Common myeloid progenitor, CD34-positive (primary cell): ENCODE measurements at regions not wholly inside any gene's neighbourhood (a gene's known extent, or its start where the extent isn't known, plus 50 kb on each side); places are given as distances from the start of the nearest gene placed in this dataset.

Source experiments
- CTCF ChIA-PET: fragments of 350-600 bp; sonication (Branson Sonifier 250); formaldehyde crosslinking; loops from one replicate; lab custom pipeline; 2021; ENCODE audit warnings: antibody characterized with exemption; lab: Charles Lee
- POLR2A ChIA-PET: fragments of 350-600 bp; sonication (Branson Sonifier 250); formaldehyde crosslinking; loops from one replicate; lab custom pipeline; 2021; ENCODE audit warnings: antibody characterized with exemption; lab: Charles Lee
- DNase-seq, 3 donors: peaks; one replicate each; pipeline versions ENCODE4 v3.0.0 to v3.0.0-alpha.2; 2013
- H3K27ac ChIP-seq, 2 experiments: 1 replicate in 1 of 2; 2 replicates in 1 of 2; pipeline ENCODE4 v1.7.0; 2013; ENCODE audit warnings: inconsistent platforms in 2 of 2, low read length in 2 of 2, mild to moderate bottlenecking in 2 of 2, low read depth in 1 of 2, moderate library complexity in 1 of 2; ENCODE audit not compliant: severe bottlenecking in 2 of 2, insufficient read depth in 1 of 2, poor library complexity in 1 of 2
- H3K27me3 ChIP-seq, 5 experiments: replicated peaks in 2 of 5; 1 replicate in 3 of 5; 2 replicates in 2 of 5; pipeline versions ENCODE4 v1.6.1 to v1.7.0; 2013; ENCODE audit warnings: low read length in 4 of 5, mild to moderate bottlenecking in 2 of 5, moderate library complexity in 2 of 5, inconsistent platforms in 1 of 5; ENCODE audit not compliant: insufficient read depth in 5 of 5, control insufficient read depth in 4 of 5
- H3K36me3 ChIP-seq, 4 experiments: 1 replicate in 2 of 4; 2 replicates in 2 of 4; pipeline versions ENCODE4 v1.6.1 to v1.7.0; 2013; ENCODE audit warnings: low read length in 3 of 4, control low read depth in 1 of 4, mild to moderate bottlenecking in 1 of 4; ENCODE audit not compliant: control insufficient read depth in 4 of 4, insufficient read depth in 4 of 4
- H3K4me1 ChIP-seq, 4 experiments: 1 replicate in 3 of 4; 2 replicates in 1 of 4; pipeline versions ENCODE4 v1.6.1 to v1.7.1; 2013; ENCODE audit warnings: low read length in 3 of 4, mild to moderate bottlenecking in 3 of 4, control low read depth in 1 of 4, inconsistent platforms in 1 of 4, moderate library complexity in 1 of 4; ENCODE audit not compliant: control insufficient read depth in 4 of 4, insufficient read depth in 4 of 4; ENCODE audit errors: control extremely low read depth in 1 of 4
- H3K4me3 ChIP-seq, 7 experiments: 1 replicate in 4 of 7; 2 replicates in 3 of 7; pipeline versions ENCODE4 v1.5.1 to v1.7.0; 2013; ENCODE audit warnings: mild to moderate bottlenecking in 7 of 7, low read length in 6 of 7, moderate library complexity in 6 of 7, inconsistent platforms in 2 of 7, low read depth in 2 of 7, control low read depth in 1 of 7; ENCODE audit not compliant: insufficient read depth in 4 of 7, control insufficient read depth in 1 of 7; ENCODE audit errors: extremely low read depth in 1 of 7
- H3K9me3 ChIP-seq, 5 experiments: 1 replicate in 4 of 5; 2 replicates in 1 of 5; pipeline versions ENCODE4 v1.6.1 to v1.7.1; 2013; ENCODE audit warnings: low read length in 4 of 5, mild to moderate bottlenecking in 2 of 5, inconsistent platforms in 1 of 5, low read depth in 1 of 5, moderate library complexity in 1 of 5; ENCODE audit not compliant: control insufficient read depth in 4 of 5, insufficient read depth in 2 of 5; ENCODE audit errors: control extremely low read depth in 1 of 5
- WGBS: methylation state at CpG from one replicate; pipeline ENCODE4 v1.1.5; 2013; ENCODE audit not compliant: insufficient coverage; 5-methylcytosine and 5-hydroxymethylcytosine counted together

GRCh38 chr4:162682651-162683050 is 484.0 kb downstream of the NAF1 start:
- no peak overlapping the region for H3K4me3 ChIP-seq
- peaks cover 0 to 4% (median 0%) of the 10 kb centered on the region in 5 experiments for H3K9me3 ChIP-seq
- H3K27ac ChIP-seq: no peak overlapping the region
- H3K36me3 ChIP-seq: no peaks in the 10 kb centered on the region
- no peaks in the 10 kb centered on the region for H3K27me3 ChIP-seq
- no CpG with 5 or more reads among the region's 1 CpG for WGBS
- no peak for DNase-seq
- ChIA-PET CTCF (no interaction called here), POLR2A (no interaction called here)
- no peaks in the 10 kb centered on the region for H3K4me1 ChIP-seq

GRCh38 chr4:162681212-162681611 is 485.5 kb downstream of the NAF1 start:
- H3K36me3 ChIP-seq: no peaks in the 10 kb centered on the region
- DNase-seq: no peak
- H3K4me3 ChIP-seq: no peak overlapping the region
- no peaks in the 10 kb centered on the region for H3K4me1 ChIP-seq
- no peaks in the 10 kb centered on the region for H3K27me3 ChIP-seq
- no CpG with 5 or more reads among the region's 2 CpGs for WGBS
- no peak overlapping the region for H3K27ac ChIP-seq
- POLR2A ChIA-PET: no interaction called here
- CTCF ChIA-PET: no interaction called here
- peaks cover 0 to 4% (median 0%) of the 10 kb centered on the region in 5 experiments for H3K9me3 ChIP-seq

GRCh38 chr4:162675661-162676060 is 491.0 kb downstream of the NAF1 start:
- Histone ChIP-seq H3K27me3 (no peaks in the 10 kb centered on the region), H3K4me1 (no peaks in the 10 kb centered on the region), H3K9me3 (peaks cover 0 to 4% (median 0%) of the 10 kb centered on the region in 5 experiments), H3K36me3 (no peaks in the 10 kb centered on the region), H3K27ac (no peak overlapping the region), H3K4me3 (no peak overlapping the region)
- CTCF ChIA-PET: no interaction called here
- POLR2A ChIA-PET: no interaction called here
- DNase-seq: no peak
- no CpG with 5 or more reads among the region's 2 CpGs for WGBS

- POLR2A ChIA-PET: no interaction called here
- peaks cover 0 to 2% (median 0%) of the 10 kb centered on the region in 5 experiments for H3K9me3 ChIP-seq
- H3K4me1 ChIP-seq: no peaks in the 10 kb centered on the region
- CTCF ChIA-PET: no interaction called here
- H3K27ac ChIP-seq: no peak overlapping the region
- 90% methylated on average over 1 of the region's 1 CpG for WGBS
- no peaks in the 10 kb centered on the region for H3K27me3 ChIP-seq
- no peak for DNase-seq
- no peaks in the 10 kb centered on the region for H3K36me3 ChIP-seq
- no peak overlapping the region for H3K4me3 ChIP-seq
Measured at GRCh38 chr4:162661913-162662312, 498.1 kb upstream of the FSTL5 start.

GRCh38 chr4:162659716-162660115 is 495.9 kb upstream of the FSTL5 start:
- ChIA-PET POLR2A (no interaction called here), CTCF (no interaction called here)
- Histone ChIP-seq H3K36me3 (no peaks in the 10 kb centered on the region), H3K4me3 (no peak overlapping the region), H3K27ac (no peak overlapping the region), H3K4me1 (no peaks in the 10 kb centered on the region), H3K9me3 (peaks cover 0 to 1% (median 0%) of the 10 kb centered on the region in 5 experiments), H3K27me3 (no peaks in the 10 kb centered on the region)
- no peak for DNase-seq
- WGBS: 93% methylated on average over 1 of the region's 1 CpG

GRCh38 chr4:162657966-162658365 is 494.2 kb upstream of the FSTL5 start:
- DNase-seq: no peak
- ChIA-PET CTCF (no interaction called here), POLR2A (no interaction called here)
- Histone ChIP-seq H3K4me3 (no peak overlapping the region), H3K9me3 (peaks cover 0 to 1% (median 0%) of the 10 kb centered on the region in 5 experiments), H3K4me1 (no peaks in the 10 kb centered on the region), H3K36me3 (no peaks in the 10 kb centered on the region), H3K27ac (no peak overlapping the region), H3K27me3 (no peaks in the 10 kb centered on the region)
- WGBS: 80% methylated on average over 1 of the region's 1 CpG

GRCh38 chr4:162650166-162650565 is 486.4 kb upstream of the FSTL5 start:
- DNase-seq: no peak
- POLR2A ChIA-PET: no interaction called here
- no peak overlapping the region for H3K27ac ChIP-seq
- no peaks in the 10 kb centered on the region for H3K4me1 ChIP-seq
- no peak overlapping the region for H3K4me3 ChIP-seq
- H3K36me3 ChIP-seq: no peaks in the 10 kb centered on the region
- no peaks in the 10 kb centered on the region for H3K9me3 ChIP-seq
- CTCF ChIA-PET: no interaction called here
- H3K27me3 ChIP-seq: no peaks in the 10 kb centered on the region
- WGBS: no CpG with 5 or more reads among the region's 1 CpG
